Epidermal melanocyte (primary cell): ENCODE measurements at regions not wholly inside any gene's neighbourhood (a gene's known extent, or its start where the extent isn't known, plus 50 kb on each side); places are given as distances from the start of the nearest gene placed in this dataset.
A peak's percentile ranks its signal among the peaks of the same experiment; 100 is the strongest.

Experiments
- DNase-seq: peaks from one replicate; pipeline ENCODE4 v3.0.0; 2011; ENCODE audit warnings: low spot score; ENCODE audit not compliant: insufficient read length

- no peak for DNase-seq
Measured at GRCh38 chr2:204046145-204046544, 109.6 kb downstream of the ICOS start.

GRCh38 chr2:204049635-204050034 is 113.1 kb downstream of the ICOS start:
- no peak for DNase-seq

- no peak for DNase-seq
Measured at GRCh38 chr2:204050681-204051080, 114.1 kb downstream of the ICOS start.

DNA sequence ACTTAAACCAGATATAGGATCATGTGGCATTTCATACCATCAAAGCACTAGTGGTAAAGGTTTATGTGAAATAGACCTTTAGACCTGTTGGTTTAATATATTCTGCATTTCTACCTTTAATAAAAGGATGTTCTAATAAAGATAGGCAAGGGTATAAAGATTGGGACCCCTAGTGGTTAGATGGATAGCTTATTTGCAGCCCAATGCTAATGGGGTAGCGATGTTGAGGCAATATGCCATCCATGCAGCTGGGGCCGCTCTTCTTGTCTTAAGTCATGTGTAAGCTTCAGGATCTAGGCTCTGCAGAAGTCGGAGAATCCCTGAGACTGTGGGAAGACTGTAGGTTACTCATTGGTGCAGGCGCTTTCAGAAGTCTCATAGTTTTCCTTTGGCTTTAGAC is 114.9 kb downstream of the ICOS start:
- DNase-seq = no peak

DNA sequence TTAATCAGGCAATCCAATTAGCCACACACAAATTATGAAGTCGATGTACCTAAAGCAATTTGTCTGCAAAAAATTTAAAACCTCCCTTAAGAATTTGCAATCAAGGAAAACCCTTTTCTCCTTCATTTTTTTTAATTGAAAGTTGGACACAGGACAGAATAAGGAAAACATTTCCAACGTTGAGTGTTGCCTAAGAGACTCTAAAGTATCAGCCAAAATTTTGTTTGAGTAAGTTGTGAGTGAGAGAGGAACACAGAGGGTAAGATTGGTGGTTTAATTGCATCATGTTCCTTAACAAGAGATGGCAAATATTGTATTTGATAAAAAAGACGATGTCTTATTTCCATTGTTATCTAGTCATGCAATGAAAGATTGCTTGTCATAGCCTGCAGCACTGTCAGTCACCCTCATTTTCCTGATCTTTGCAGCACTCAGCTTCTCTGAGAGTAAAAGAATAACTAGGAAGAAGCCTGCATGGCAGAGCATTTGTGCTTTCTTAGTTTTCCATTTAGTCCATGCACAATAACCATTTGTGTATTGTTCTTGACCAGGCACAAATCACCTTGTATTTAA is 115.5 kb downstream of the ICOS start:
- no peak for DNase-seq

- no peak for DNase-seq
Measured at GRCh38 chr2:204059016-204059415, 122.5 kb downstream of the ICOS start.

DNA sequence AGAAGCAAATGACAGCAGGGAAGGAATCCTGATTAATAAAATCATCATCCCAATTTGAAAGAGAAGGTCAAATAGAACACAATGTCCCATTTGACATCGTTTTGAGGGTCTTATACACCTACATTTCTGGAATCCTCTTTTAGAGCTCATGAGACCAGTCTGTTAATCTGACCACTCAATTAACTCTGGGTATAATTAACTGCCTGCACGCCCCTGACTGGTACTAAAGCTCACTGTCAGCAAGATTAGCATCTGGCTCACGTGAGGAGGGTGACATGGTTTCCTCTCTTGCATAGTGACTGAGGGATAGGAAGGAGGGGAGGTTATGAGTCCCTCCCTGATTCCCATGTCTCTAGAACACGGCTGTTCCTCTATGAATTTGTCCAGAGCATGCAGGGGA is 124.3 kb downstream of the ICOS start:
- no peak for DNase-seq

DNA sequence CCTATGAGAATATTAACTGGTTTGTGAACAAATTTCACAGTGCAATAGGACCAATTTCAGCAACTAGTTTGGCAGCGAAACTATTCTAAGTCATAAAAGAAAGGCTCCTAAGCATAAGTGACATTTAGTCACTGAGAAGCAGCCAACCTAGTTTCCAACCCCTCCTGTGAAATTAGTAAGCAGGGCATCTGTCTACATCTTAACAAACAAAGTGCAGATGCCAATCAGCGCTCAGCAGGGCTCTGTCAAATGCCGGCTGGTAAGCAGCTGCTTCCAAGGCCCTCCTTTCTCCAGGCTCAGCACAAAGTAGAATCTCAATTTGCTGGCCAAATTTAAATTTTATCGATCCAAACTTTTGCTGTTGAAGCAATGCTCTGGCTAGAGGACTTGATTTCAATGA is 124.7 kb downstream of the ICOS start:
- no peak for DNase-seq

DNA sequence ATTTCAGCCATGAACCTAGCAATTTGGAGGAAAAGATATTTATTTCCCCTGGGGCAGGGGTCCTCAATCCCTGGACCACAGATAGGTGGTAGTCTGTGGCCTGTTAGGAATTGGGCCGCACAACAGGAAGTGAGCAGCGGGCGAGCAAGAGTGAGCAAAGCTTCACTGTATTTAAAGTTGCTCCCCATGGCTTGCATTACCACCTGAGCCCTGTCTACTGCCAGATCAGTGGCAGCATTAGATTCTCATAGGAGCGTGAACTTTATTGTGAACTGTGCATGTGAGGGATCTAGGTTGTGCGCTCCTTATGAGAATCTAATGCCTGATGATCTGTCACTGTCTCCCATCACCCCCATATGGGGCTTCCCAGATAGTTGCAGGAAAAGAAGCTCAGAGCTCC is 127.6 kb downstream of the ICOS start:
- no peak for DNase-seq

- DNase-seq = no peak
Measured at GRCh38 chr2:204065566-204065965, 129.0 kb downstream of the ICOS start.

DNA sequence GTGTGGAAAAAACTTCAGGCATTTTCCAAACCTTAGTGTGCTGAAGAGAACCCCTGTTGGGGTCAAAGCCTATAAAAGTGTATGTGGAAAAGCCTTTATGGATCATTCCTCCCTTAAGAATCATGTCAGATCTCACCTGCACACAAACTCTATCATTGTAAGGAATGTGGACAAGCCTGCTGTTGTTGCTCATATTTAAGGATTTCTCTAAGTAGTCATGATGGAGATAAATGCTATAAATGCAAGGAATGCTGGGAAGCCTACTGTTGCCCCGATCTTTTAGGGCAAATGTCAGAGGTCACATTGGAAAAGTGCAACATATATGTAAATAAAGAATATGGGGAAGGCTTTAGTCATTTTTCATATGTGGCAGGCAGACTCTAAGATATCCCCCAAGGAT is 129.5 kb downstream of the ICOS start:
- DNase-seq = no peak

DNA sequence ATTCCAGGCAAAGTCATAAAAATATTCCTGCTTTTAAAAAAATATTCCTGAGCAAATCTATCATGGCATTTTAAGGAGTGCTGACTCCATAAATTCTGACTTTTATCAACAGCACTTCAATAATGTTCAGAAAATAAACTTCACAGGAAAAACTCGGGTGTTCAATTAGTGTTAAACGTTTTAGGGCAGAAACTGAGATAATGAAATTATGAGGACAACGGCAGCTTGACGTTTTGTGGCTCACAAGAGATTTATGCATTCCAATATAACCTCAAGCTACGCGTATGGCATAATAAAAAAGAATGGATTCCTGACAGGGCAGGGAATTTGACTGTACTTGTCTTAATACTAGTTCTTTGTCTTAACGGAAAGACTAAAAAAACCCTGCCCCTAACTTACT is 133.2 kb downstream of the ICOS start:
- DNase-seq = no peak

DNA sequence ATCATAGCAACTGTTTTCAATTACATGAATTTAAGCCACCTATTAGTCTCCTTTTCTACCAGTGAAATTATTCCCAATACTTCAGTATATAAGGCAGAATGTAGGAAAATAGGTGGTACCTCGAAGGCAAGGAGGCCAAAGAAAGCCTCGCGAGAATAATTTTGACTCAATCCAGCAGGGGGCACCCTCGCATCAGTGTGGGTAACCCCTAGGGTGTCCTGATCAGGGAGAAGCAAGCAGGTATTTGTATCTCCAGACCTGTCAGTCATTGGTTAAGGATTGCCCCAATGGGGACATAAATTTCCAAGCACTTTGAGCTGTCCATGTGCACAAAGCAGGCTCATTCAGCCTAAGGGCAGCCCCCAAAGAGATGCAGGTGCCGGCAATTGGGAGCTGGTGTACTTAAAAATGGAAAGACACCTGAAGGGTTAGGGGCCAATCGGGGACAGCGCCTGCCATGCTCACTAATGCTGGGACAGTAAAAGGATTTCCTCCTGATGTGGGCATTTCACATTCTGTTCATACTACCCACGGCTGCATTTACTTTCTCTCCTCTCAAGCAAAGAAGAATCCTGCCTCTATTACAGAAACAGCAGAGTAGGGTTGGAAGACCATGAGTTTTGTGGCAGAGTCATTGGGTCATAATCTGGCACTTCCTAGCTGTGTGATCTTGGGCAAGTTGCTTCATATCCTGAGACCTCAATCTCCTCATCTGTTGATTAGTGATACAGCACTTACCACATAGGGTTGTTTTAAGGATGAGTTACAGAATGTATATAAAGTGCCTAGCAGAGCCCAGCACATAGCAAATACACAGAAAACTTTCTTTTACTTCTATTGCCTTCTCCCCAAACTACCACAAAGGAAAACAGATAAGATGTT is 136.1 kb downstream of the ICOS start:
- no peak for DNase-seq

DNA sequence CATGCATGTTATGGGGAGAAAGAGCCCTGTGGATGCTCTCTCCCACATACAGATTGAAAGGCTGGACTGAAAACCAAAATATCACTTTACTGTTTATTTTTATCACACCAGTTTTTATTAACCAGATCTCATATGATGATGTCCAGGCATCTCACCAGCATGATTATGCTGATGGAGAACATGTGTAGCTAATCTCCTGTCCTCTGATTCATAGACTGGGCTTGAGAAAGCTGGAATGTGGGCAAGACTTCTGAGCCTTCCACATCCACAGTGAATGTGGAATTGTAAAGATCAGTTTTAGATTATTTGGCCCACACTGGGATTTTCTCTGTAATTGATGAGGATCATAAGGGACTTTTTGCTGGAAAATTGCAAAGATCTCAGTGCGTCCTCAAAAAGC is 137.9 kb downstream of the ICOS start:
- peak; percentile 31 for DNase-seq

GRCh38 chr2:204078003-204078698 is 141.6 kb downstream of the ICOS start:
- no peak for DNase-seq

DNA sequence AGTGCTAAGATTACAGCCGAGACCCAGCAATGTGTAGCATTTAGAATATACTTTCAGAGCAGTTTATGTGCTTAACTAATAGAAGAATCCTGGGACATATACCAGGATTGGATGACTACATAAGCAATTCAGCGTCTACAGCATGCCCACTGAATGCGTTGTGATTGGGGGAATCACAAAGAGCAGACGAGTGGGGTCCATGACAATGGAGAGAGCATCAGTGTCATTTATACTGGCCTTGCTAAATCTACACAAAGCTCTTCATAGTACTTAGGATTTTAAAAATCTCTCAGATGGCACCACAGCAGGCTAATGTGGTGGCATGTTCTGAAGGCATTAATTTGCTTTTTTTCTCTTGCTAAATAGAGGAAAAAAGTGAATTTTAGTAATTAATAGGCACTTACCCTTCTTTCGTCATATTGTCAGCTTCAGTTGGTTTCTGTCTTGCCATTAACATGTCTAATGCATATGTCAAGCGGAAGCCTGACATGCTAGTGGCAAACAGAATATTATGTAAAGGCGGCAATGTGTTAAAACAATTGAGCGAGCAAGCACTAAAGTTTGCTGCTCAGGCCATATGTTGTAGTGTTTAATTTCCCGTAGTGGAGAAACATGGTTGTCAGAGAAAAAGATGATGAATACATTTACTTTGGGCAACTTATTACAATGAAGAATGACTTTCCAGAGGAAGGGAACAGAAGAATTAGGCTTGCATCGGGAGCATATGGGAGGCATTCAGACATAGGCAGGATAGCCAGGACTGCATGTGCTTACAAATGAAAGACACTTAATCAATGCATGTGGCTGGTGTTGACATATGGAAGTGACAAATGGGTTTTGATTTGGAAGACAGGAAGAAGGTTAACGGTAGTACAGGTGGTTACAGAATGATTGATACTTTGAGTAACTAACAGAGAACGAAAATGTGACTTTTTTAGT is 145.2 kb downstream of the ICOS start:
- DNase-seq = no peak

- no peak for DNase-seq
Measured at GRCh38 chr2:204086167-204086566, 149.6 kb downstream of the ICOS start.

DNA sequence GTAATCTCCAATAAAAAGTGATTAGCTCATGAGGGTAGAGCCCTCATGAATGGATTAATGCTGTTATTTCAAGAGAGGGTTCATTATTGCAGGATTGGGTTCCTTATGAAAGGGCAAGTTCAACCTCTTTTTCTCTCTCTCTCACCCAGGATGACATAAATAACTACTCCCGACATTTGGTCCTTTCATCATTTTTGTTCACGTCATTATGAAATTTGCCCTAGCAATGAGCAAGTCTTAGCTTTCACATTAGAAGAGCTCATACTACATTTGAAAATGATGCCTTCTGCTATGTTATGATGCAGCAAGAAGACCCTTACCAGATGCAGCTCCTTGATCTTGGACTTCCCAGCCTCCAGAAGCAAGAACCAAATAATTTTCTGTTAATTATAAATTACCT is 152.5 kb downstream of the ICOS start:
- no peak for DNase-seq

GRCh38 chr2:204089574-204089973 is 153.0 kb downstream of the ICOS start:
- no peak for DNase-seq

- DNase-seq = no peak
Measured at GRCh38 chr2:204090021-204090420, 153.5 kb downstream of the ICOS start.

GRCh38 chr2:204104811-204105210 is 168.2 kb downstream of the ICOS start:
- DNase-seq = no peak
